SK-N-SH (cell line): ENCODE measurements at regions not wholly inside any gene's neighbourhood (a gene's known extent, or its start where the extent isn't known, plus 50 kb on each side); places are given as distances from the start of the nearest gene placed in this dataset.

Experiments
- CTCF ChIA-PET: fragments of 300-600, 350-600 bp; formaldehyde crosslinking; extraction: SDS; loops from one replicate; lab custom pipeline; 2021; lab: Yijun Ruan, JAX
- POLR2A ChIA-PET: fragments of 350-600 bp; sonication (Branson Sonifier 250); formaldehyde crosslinking; extraction: SDS; loops from one replicate; lab custom pipeline; 2020; ENCODE audit warnings: antibody characterized with exemption, inconsistent platforms; lab: Yijun Ruan, JAX
- DNase-seq: peaks from one replicate; pipeline ENCODE4 v3.0.0; 2012
- H2AFZ ChIP-seq: fragments of 200-600 bp; sonication (generic); 2 replicates; pipeline ENCODE4 v1.8.1; 2016; ENCODE audit warnings: antibody characterized with exemption, mild to moderate bottlenecking, low read depth
- H3F3A ChIP-seq: fragments of 200-600 bp; sonication (generic); replicated peaks from 2 replicates; pipeline ENCODE3; 2016; ENCODE audit warnings: antibody characterized with exemption, mild to moderate bottlenecking; ENCODE audit not compliant: insufficient read depth
- H3K27ac ChIP-seq, 2 experiments: fragments of 200-500 bp in 1 of 2; fragments of 200-600 bp in 1 of 2; sonication (Bioruptor generic) in 1 of 2; sonication (generic), shearing (Covaris generic) in 1 of 2; 2 replicates each; pipeline versions ENCODE4 v1.5.1 to v1.6.1; 2014 to 2016; ENCODE audit warnings: low read depth in 2 of 2, inconsistent platforms in 1 of 2, low read length in 1 of 2, mild to moderate bottlenecking in 1 of 2, mixed read lengths in 1 of 2
- H3K27me3 ChIP-seq: fragments of 200-600 bp; sonication (generic), shearing (Covaris generic); 2 replicates; pipeline ENCODE4 v1.6.1; 2016; ENCODE audit warnings: mixed run types; ENCODE audit not compliant: insufficient read depth
- H3K36me3 ChIP-seq, 2 experiments: fragments of 200-500 bp in 1 of 2; fragments of 200-600 bp in 1 of 2; sonication (Bioruptor generic) in 1 of 2; sonication (generic) in 1 of 2; replicated peaks in 1 of 2; 2 replicates each; pipeline versions ENCODE3 to v1.5.1; 2014 to 2016; ENCODE audit warnings: low read length in 1 of 2, mild to moderate bottlenecking in 1 of 2; ENCODE audit not compliant: insufficient read depth in 2 of 2, control insufficient read depth in 1 of 2
- H3K4me1 ChIP-seq, 2 experiments: fragments of 200-500 bp in 1 of 2; fragments of 200-600 bp in 1 of 2; sonication (Bioruptor generic) in 1 of 2; sonication (generic), shearing (Covaris generic) in 1 of 2; 2 replicates each; pipeline versions ENCODE4 v1.5.1 to v1.6.1; 2014 to 2016; ENCODE audit warnings: low read depth in 1 of 2, low read length in 1 of 2, mixed run types in 1 of 2; ENCODE audit not compliant: insufficient read depth in 2 of 2, control insufficient read depth in 1 of 2
- H3K4me2 ChIP-seq: fragments of 200-600 bp; sonication (generic), shearing (Covaris generic); 2 replicates; pipeline ENCODE4 v1.6.1; 2017; ENCODE audit warnings: mixed run types
- H3K4me3 ChIP-seq, 2 experiments: fragments of 200-500 bp in 1 of 2; fragments of 200-600 bp in 1 of 2; sonication (Bioruptor generic) in 1 of 2; sonication (generic), shearing (Covaris generic) in 1 of 2; 2 replicates each; pipeline versions ENCODE4 v1.5.1 to v1.8.1; 2014 to 2016; ENCODE audit warnings: low read depth in 2 of 2, inconsistent platforms in 1 of 2, low read length in 1 of 2, mild to moderate bottlenecking in 1 of 2, mixed read lengths in 1 of 2, moderate library complexity in 1 of 2
- H3K79me2 ChIP-seq: fragments of 200-600 bp; sonication (generic); 2 replicates; pipeline ENCODE4 v1.8.1; 2017; ENCODE audit warnings: mild to moderate bottlenecking; ENCODE audit not compliant: insufficient read depth
- H3K9ac ChIP-seq: fragments of 200-600 bp; sonication (generic); 2 replicates; pipeline ENCODE4 v1.6.1; 2017; ENCODE audit warnings: mixed run types
- H3K9me2 ChIP-seq: fragments of 200-600 bp; sonication (generic); 2 replicates; pipeline ENCODE4 v1.6.1; 2017; ENCODE audit warnings: mixed run types
- H3K9me3 ChIP-seq: fragments of 200-600 bp; sonication (generic); 2 replicates; pipeline ENCODE4 v1.6.1; 2017; ENCODE audit warnings: mixed run types, mild to moderate bottlenecking, moderate library complexity
- H4K20me1 ChIP-seq: fragments of 200-600 bp; sonication (generic); 2 replicates; pipeline ENCODE4 v1.6.1; 2017; ENCODE audit warnings: mild to moderate bottlenecking, mixed run types; ENCODE audit not compliant: insufficient read depth
- CHD2 ChIP-seq: fragments of 150-350 bp; IDR thresholded peaks from 2 replicates; pipeline ENCODE4 v1.6.1; 2018; ENCODE audit warnings: low read length; ENCODE audit not compliant: partially characterized antibody
- ELF1 ChIP-seq: IDR thresholded peaks from 2 replicates; pipeline ENCODE4 v1.4.0; 2012
- EZH2phosphoT487 ChIP-seq: fragments of 200-600 bp; sonication (generic); IDR thresholded peaks from 2 replicates; pipeline ENCODE4 v1.6.1; 2017; ENCODE audit warnings: low read depth, mixed run types, mild to moderate bottlenecking, antibody characterized with exemption, moderate library complexity, borderline replicate concordance
- FOSL2 ChIP-seq: IDR thresholded peaks from 2 replicates; pipeline ENCODE4 v1.4.0; 2012; ENCODE audit warnings: low read depth, mild to moderate bottlenecking, moderate library complexity, borderline replicate concordance
- GABPA ChIP-seq: IDR thresholded peaks from 2 replicates; pipeline ENCODE4 v1.4.0; 2012; ENCODE audit warnings: low read depth, mild to moderate bottlenecking
- GATA2 ChIP-seq: sonication (generic); formaldehyde crosslinking; IDR thresholded peaks from 2 replicates; pipeline ENCODE4 v1.5.0; 2020; ENCODE audit warnings: mild to moderate bottlenecking, missing genetic modification reagents
- JUND ChIP-seq: IDR thresholded peaks from 2 replicates; pipeline ENCODE4 v1.4.0; 2012
- MAX ChIP-seq: IDR thresholded peaks from 2 replicates; pipeline ENCODE4 v1.4.0; 2012; ENCODE audit warnings: low read depth
- MEF2A ChIP-seq: IDR thresholded peaks from 2 replicates; pipeline ENCODE4 v1.4.0; 2012; ENCODE audit warnings: low read depth, borderline replicate concordance
- NFIC ChIP-seq: IDR thresholded peaks from 2 replicates; pipeline ENCODE4 v1.4.0; 2012; ENCODE audit warnings: borderline replicate concordance
- NRF1 ChIP-seq: IDR thresholded peaks from 2 replicates; pipeline ENCODE4 v1.6.1; 2012; ENCODE audit warnings: low read depth, mild to moderate bottlenecking, low read length
- RAD21 ChIP-seq: IDR thresholded peaks from 2 replicates; pipeline ENCODE4 v1.6.1; 2012; ENCODE audit warnings: mild to moderate bottlenecking, low read length
- REST ChIP-seq: IDR thresholded peaks from 2 replicates; pipeline ENCODE4 v1.6.1; 2012; ENCODE audit warnings: mild to moderate bottlenecking, low read depth, low read length, moderate library complexity
- RFX5 ChIP-seq: IDR thresholded peaks from 2 replicates; pipeline ENCODE4 v1.6.1; 2012; ENCODE audit warnings: mild to moderate bottlenecking, improper control_type of control experiment, low read length
- SIN3A ChIP-seq: IDR thresholded peaks from 2 replicates; pipeline ENCODE4 v1.6.1; 2012; ENCODE audit warnings: low read depth, mild to moderate bottlenecking, low read length, moderate library complexity, borderline replicate concordance
- TAF1 ChIP-seq: IDR thresholded peaks from 2 replicates; pipeline ENCODE4 v1.6.1; 2012; ENCODE audit warnings: low read depth, mild to moderate bottlenecking, low read length, moderate library complexity, borderline replicate concordance
- TCF12 ChIP-seq: IDR thresholded peaks from 2 replicates; pipeline ENCODE4 v1.4.0; 2012
- TEAD4 ChIP-seq: IDR thresholded peaks from 2 replicates; pipeline ENCODE4 v1.4.0; 2012; ENCODE audit warnings: mild to moderate bottlenecking, borderline replicate concordance; ENCODE audit not compliant: insufficient read depth
- YY1 ChIP-seq: IDR thresholded peaks from 2 replicates; pipeline ENCODE4 v1.4.0; 2012; ENCODE audit warnings: low read depth, mild to moderate bottlenecking
- WGBS: methylation state at CpG from one replicate; pipeline ENCODE4 v1.1.6; 2017; ENCODE audit warnings: low lambda C conversion rate; 5-methylcytosine and 5-hydroxymethylcytosine counted together
- TF ChIP-seq, protein P1 (sequence below): IDR thresholded peaks from 2 replicates; pipeline ENCODE4 v1.4.0; 2012; ENCODE audit warnings: low read depth, borderline replicate concordance
- TF ChIP-seq, protein P2 (sequence below): fragments of 150-350 bp; IDR thresholded peaks from 2 replicates; pipeline ENCODE4 v1.6.1; 2016; ENCODE audit warnings: mild to moderate bottlenecking, low read depth, low read length

- TF ChIP-seq GATA2, result no peak
- TF ChIP-seq TCF12, result no peak
- no peak for TF ChIP-seq ELF1
- no peak for TF ChIP-seq EZH2phosphoT487
- TF ChIP-seq, protein P1, sequence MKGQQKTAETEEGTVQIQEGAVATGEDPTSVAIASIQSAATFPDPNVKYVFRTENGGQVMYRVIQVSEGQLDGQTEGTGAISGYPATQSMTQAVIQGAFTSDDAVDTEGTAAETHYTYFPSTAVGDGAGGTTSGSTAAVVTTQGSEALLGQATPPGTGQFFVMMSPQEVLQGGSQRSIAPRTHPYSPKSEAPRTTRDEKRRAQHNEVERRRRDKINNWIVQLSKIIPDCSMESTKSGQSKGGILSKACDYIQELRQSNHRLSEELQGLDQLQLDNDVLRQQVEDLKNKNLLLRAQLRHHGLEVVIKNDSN, result no peak
- TF ChIP-seq, protein P2, sequence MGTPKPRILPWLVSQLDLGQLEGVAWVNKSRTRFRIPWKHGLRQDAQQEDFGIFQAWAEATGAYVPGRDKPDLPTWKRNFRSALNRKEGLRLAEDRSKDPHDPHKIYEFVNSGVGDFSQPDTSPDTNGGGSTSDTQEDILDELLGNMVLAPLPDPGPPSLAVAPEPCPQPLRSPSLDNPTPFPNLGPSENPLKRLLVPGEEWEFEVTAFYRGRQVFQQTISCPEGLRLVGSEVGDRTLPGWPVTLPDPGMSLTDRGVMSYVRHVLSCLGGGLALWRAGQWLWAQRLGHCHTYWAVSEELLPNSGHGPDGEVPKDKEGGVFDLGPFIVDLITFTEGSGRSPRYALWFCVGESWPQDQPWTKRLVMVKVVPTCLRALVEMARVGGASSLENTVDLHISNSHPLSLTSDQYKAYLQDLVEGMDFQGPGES, result no peak
- TF ChIP-seq REST, result no peak
- TF ChIP-seq MEF2A, result no peak
- no peak for TF ChIP-seq RAD21
- TF ChIP-seq, all 33 proteins: peak for 0
Observed at GRCh38 chr20:55273149-55273548, 732.2 kb downstream of the CBLN4 start (continued).

GRCh38 chr20:55271371-55271770 is 733.9 kb downstream of the CBLN4 start:
- Histone ChIP-seq H3K9me3 (no peaks in the 10 kb centered on the region), H3K27me3 (no peaks in the 10 kb centered on the region), H3K36me3 (no peaks in the 10 kb centered on the region), H3K4me2 (no peak overlapping the region), H3K79me2 (no peaks in the 10 kb centered on the region), H4K20me1 (no peaks in the 10 kb centered on the region), H3F3A (no peaks in the 10 kb centered on the region), H3K4me1 (no peaks in the 10 kb centered on the region)
- WGBS, result 29% methylated on average over 2 of the region's 2 CpGs
- CTCF ChIA-PET, result interaction anchor here (1.6 kb wide), 1 partner anchor 18 kb away, joined by 4 read pairs; no protein-coding TSS in a partner anchor
- TF ChIP-seq, protein P1, result no peak
- TF ChIP-seq, protein P2, result no peak
- TF ChIP-seq NRF1, result no peak
- no peak for TF ChIP-seq FOSL2
- TF ChIP-seq YY1, result no peak
- TF ChIP-seq SIN3A, result no peak
- no peak for TF ChIP-seq RFX5
- no peak for TF ChIP-seq TAF1
- TF ChIP-seq TEAD4, result no peak
- no peak for TF ChIP-seq GABPA
- TF ChIP-seq NFIC, result no peak
- no peak for TF ChIP-seq JUND
- TF ChIP-seq MAX, result no peak
- TF ChIP-seq CHD2, result no peak
- no peak for TF ChIP-seq EZH2phosphoT487
- TF ChIP-seq, all 33 proteins: peak for 0
- no peak overlapping the region for H3K27ac ChIP-seq
- no peak for DNase-seq
- no peaks in the 10 kb centered on the region for H3K9me2 ChIP-seq
- POLR2A ChIA-PET, result no interaction called here
- H3K9ac ChIP-seq, result no peak overlapping the region
- H2AFZ ChIP-seq, result no peak overlapping the region
- no peak overlapping the region for H3K4me3 ChIP-seq
